ENCODE measurements at regions not wholly inside any gene's neighbourhood (a gene's known extent, or its start where the extent isn't known, plus 50 kb on each side); places are given as distances from the start of the nearest gene placed in this dataset.
A peak's percentile ranks its signal among the peaks of the same experiment; 100 is the strongest.

GRCh38 chr12:91613223-91613779 lies 430.7 kb upstream of the DCN start:
- ATAC-seq, result no peak
- no peak overlapping the region for H3K27ac Mint-ChIP-seq
- H3K27me3 Mint-ChIP-seq, result no peaks in the 10 kb centered on the region
- H3K4me3 Mint-ChIP-seq, result no peak overlapping the region
- DNase-seq, result no peak
- H3K36me3 Mint-ChIP-seq (ENCODE audit: low read depth), result no peaks in the 10 kb centered on the region
- H3K9me3 Mint-ChIP-seq, result no peaks in the 10 kb centered on the region
- H3K4me1 Mint-ChIP-seq, result peaks cover 11% of the 10 kb centered on the region

- DNase-seq, result no peak
- H3K27me3 Mint-ChIP-seq, result no peaks in the 10 kb centered on the region
- H3K9me3 Mint-ChIP-seq, result no peaks in the 10 kb centered on the region
- no peak overlapping the region for H3K27ac Mint-ChIP-seq
- ATAC-seq, result no peak
- H3K4me3 Mint-ChIP-seq, result no peak overlapping the region
- H3K36me3 Mint-ChIP-seq (ENCODE audit: low read depth), result no peaks in the 10 kb centered on the region
- peaks cover 5% of the 10 kb centered on the region for H3K4me1 Mint-ChIP-seq
These were observed 427.9 kb upstream of the DCN start for GRCh38 chr12:91610561-91610960.

- no peak for ATAC-seq
- no peak for DNase-seq
These were observed 426.7 kb upstream of the DCN start for GRCh38 chr12:91609283-91609682.

GRCh38 chr12:91608542-91608941 lies 425.9 kb upstream of the DCN start:
- Mint-ChIP-seq H3K27me3 (peaks cover 2% of the 10 kb centered on the region), H3K4me1 (peaks cover 5% of the 10 kb centered on the region), H3K36me3 (ENCODE audit: low read depth) (no peaks in the 10 kb centered on the region), H3K4me3 (no peak overlapping the region), H3K9me3 (no peaks in the 10 kb centered on the region), H3K27ac (no peak overlapping the region)
- DNase-seq, result no peak
- ATAC-seq, result no peak

More at GRCh38 chr12:91609283-91609682, 426.7 kb upstream of the DCN start:
- Mint-ChIP-seq H3K27me3 (peaks cover 2% of the 10 kb centered on the region), H3K9me3 (no peaks in the 10 kb centered on the region), H3K4me1 (peaks cover 5% of the 10 kb centered on the region), H3K27ac (no peak overlapping the region), H3K4me3 (no peak overlapping the region), H3K36me3 (ENCODE audit: low read depth) (no peaks in the 10 kb centered on the region)

GRCh38 chr12:91606662-91607377 lies 424.2 kb upstream of the DCN start:
- Mint-ChIP-seq H3K27me3 (peaks cover 2% of the 10 kb centered on the region), H3K9me3 (no peaks in the 10 kb centered on the region)
- no peak for ATAC-seq

GRCh38 chr12:91604897-91605296 lies 422.3 kb upstream of the DCN start:
- no peak overlapping the region for H3K4me3 Mint-ChIP-seq
- ATAC-seq (no peak), DNase-seq (no peak)

More at GRCh38 chr12:91606662-91607377, 424.2 kb upstream of the DCN start:
- Mint-ChIP-seq H3K36me3 (ENCODE audit: low read depth) (no peaks in the 10 kb centered on the region), H3K4me3 (no peak overlapping the region), H3K4me1 (peaks cover 5% of the 10 kb centered on the region), H3K27ac (no peak overlapping the region)
- no peak for DNase-seq

GRCh38 chr12:91603060-91603459 lies 420.4 kb upstream of the DCN start:
- H3K4me1 Mint-ChIP-seq, result no peaks in the 10 kb centered on the region
- no peak overlapping the region for H3K4me3 Mint-ChIP-seq
- ATAC-seq (no peak), DNase-seq (no peak)
- H3K27ac Mint-ChIP-seq, result no peak overlapping the region
- H3K9me3 Mint-ChIP-seq, result peaks cover 5% of the 10 kb centered on the region
- H3K27me3 Mint-ChIP-seq, result peaks cover 2% of the 10 kb centered on the region
- H3K36me3 Mint-ChIP-seq (ENCODE audit: low read depth), result no peaks in the 10 kb centered on the region

More at GRCh38 chr12:91604897-91605296, 422.3 kb upstream of the DCN start:
- no peaks in the 10 kb centered on the region for H3K36me3 Mint-ChIP-seq (ENCODE audit: low read depth)
- no peaks in the 10 kb centered on the region for H3K9me3 Mint-ChIP-seq
- no peak overlapping the region for H3K27ac Mint-ChIP-seq
- H3K4me1 Mint-ChIP-seq, result peaks cover 5% of the 10 kb centered on the region
- peaks cover 2% of the 10 kb centered on the region for H3K27me3 Mint-ChIP-seq

- Mint-ChIP-seq H3K4me3 (no peak overlapping the region), H3K36me3 (ENCODE audit: low read depth) (no peaks in the 10 kb centered on the region), H3K27me3 (peaks cover 2% of the 10 kb centered on the region), H3K4me1 (no peaks in the 10 kb centered on the region), H3K9me3 (peaks cover 5% of the 10 kb centered on the region), H3K27ac (no peak overlapping the region)
- DNase-seq (no peak), ATAC-seq (no peak)
These were observed 418.4 kb upstream of the DCN start for GRCh38 chr12:91601054-91601453.

- Mint-ChIP-seq H3K4me3 (no peak overlapping the region), H3K36me3 (ENCODE audit: low read depth) (no peaks in the 10 kb centered on the region), H3K9me3 (peaks cover 5% of the 10 kb centered on the region), H3K4me1 (peaks cover 2% of the 10 kb centered on the region), H3K27me3 (no peaks in the 10 kb centered on the region), H3K27ac (no peak overlapping the region)
- DNase-seq (no peak), ATAC-seq (no peak)
These were observed 412.1 kb upstream of the DCN start for GRCh38 chr12:91594715-91595114.

- DNase-seq (no peak), ATAC-seq (peak; percentile 54)
- Mint-ChIP-seq H3K27me3 (no peaks in the 10 kb centered on the region), H3K4me1 (peaks cover 2% of the 10 kb centered on the region), H3K9me3 (no peaks in the 10 kb centered on the region), H3K27ac (no peak overlapping the region), H3K36me3 (ENCODE audit: low read depth) (no peaks in the 10 kb centered on the region), H3K4me3 (no peak overlapping the region)
These were observed 409.0 kb upstream of the DCN start for GRCh38 chr12:91591639-91591987.

GRCh38 chr12:91590966-91591638 lies 408.5 kb upstream of the DCN start:
- ATAC-seq (no peak), DNase-seq (no peak)
- H3K27me3 Mint-ChIP-seq, result no peaks in the 10 kb centered on the region
- no peak overlapping the region for H3K27ac Mint-ChIP-seq
- H3K4me1 Mint-ChIP-seq, result peaks cover 2% of the 10 kb centered on the region
- H3K4me3 Mint-ChIP-seq, result no peak overlapping the region
- H3K36me3 Mint-ChIP-seq (ENCODE audit: low read depth), result no peaks in the 10 kb centered on the region
- no peaks in the 10 kb centered on the region for H3K9me3 Mint-ChIP-seq

- H3K27me3 Mint-ChIP-seq, result no peaks in the 10 kb centered on the region
- H3K9me3 Mint-ChIP-seq, result no peaks in the 10 kb centered on the region
- H3K27ac Mint-ChIP-seq, result no peak overlapping the region
- ATAC-seq (no peak), DNase-seq (no peak)
- no peaks in the 10 kb centered on the region for H3K4me1 Mint-ChIP-seq
- no peak overlapping the region for H3K4me3 Mint-ChIP-seq
- H3K36me3 Mint-ChIP-seq (ENCODE audit: low read depth), result no peaks in the 10 kb centered on the region
These were observed 406.3 kb upstream of the DCN start for GRCh38 chr12:91588874-91589454.

GRCh38 chr12:91586015-91586414 lies 403.4 kb upstream of the DCN start:
- no peak overlapping the region for H3K27ac Mint-ChIP-seq
- H3K4me1 Mint-ChIP-seq, result no peaks in the 10 kb centered on the region
- ATAC-seq, result no peak
- no peak for DNase-seq
- H3K36me3 Mint-ChIP-seq (ENCODE audit: low read depth), result no peaks in the 10 kb centered on the region
- H3K9me3 Mint-ChIP-seq, result no peaks in the 10 kb centered on the region
- no peak overlapping the region for H3K4me3 Mint-ChIP-seq
- H3K27me3 Mint-ChIP-seq, result no peaks in the 10 kb centered on the region

GRCh38 chr12:91582811-91583210 lies 400.2 kb upstream of the DCN start:
- Mint-ChIP-seq H3K4me3 (no peak overlapping the region), H3K27ac (no peak overlapping the region), H3K27me3 (peaks cover 2% of the 10 kb centered on the region), H3K9me3 (no peaks in the 10 kb centered on the region), H3K36me3 (ENCODE audit: low read depth) (no peaks in the 10 kb centered on the region), H3K4me1 (peaks cover 8% of the 10 kb centered on the region)
- DNase-seq, result no peak
- no peak for ATAC-seq
